ENCODE measurements at regions not wholly inside any gene's neighbourhood (a gene's known extent, or its start where the extent isn't known, plus 50 kb on each side); places are given as distances from the start of the nearest gene placed in this dataset.
"Not testable (repeated sequence)": the region's sequence is repeated elsewhere in the genome, so short reads cannot be mapped to it uniquely, and the experiment has no call there.

DNA sequence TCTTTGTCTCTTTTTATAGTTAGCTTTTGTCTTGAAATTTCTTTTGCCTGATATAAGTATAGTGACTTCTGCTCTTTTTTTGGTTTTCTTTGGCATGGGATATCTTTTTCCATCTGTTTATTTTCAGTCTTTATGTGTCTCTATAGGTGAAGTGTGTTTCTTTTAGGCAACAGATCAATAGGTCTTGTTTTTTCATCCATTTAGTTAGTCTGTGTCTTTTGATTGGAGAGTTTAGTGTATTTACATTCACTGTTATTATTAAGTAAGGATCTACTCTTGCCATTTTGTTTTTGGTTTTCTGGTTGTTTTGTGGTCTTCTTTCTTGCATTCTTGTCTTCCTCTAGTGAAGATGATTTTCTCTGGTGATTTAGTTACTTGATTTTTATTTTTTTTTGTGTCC, 190.2 kb downstream of the CCDC74A start:
- H3K4me3 ChIP-seq; POLR2A ChIA-PET; H3K79me2 ChIP-seq (ENCODE audit: control insufficient read depth, insufficient read depth, low read length); H3K36me3 ChIP-seq (ENCODE audit: control insufficient read depth, insufficient read depth, low read length); DNase-seq (ENCODE audit: extremely low read depth in 1 of 4, low spot score in 3 of 4); CTCF ChIA-PET (ENCODE audit: low intra/inter-chr PET ratio); FAIRE-seq; ATAC-seq; H3K4me2 ChIP-seq (ENCODE audit: insufficient read depth, low read length); H3K27ac ChIP-seq (ENCODE audit: extremely low read depth, low read depth, low read length); H3K27me3 ChIP-seq (ENCODE audit: control insufficient read depth in 2 of 2, insufficient read depth in 2 of 2, low read length in 2 of 2); in situ Hi-C loops (cut with MboI); H3K4me1 ChIP-seq (replicated peaks in 1 of 2; ENCODE audit: control insufficient read depth in 2 of 2, insufficient read depth in 2 of 2, low read length in 2 of 2); H4K20me1 ChIP-seq (replicated peaks; ENCODE audit: control insufficient read depth, insufficient read depth, low read length); intact Hi-C loops (cut with micrococcal nuclease); H2AFZ ChIP-seq (ENCODE audit: low read depth, low read length); H3K9me3 ChIP-seq (replicated peaks; ENCODE audit: control insufficient read depth, insufficient read depth, low read depth, low read length); H3K9me1 ChIP-seq (ENCODE audit: control insufficient read depth, insufficient read depth, low read length); BruUV-seq (replicated peaks); H3K9ac ChIP-seq (ENCODE audit: insufficient read depth in 1 of 2, low read depth in 2 of 2, low read length in 2 of 2): not testable (repeated sequence)
- peak; percentile 91 for TF ChIP-seq ZNF507 (tag; conservative IDR thresholded peaks at IDR 0.05)

GRCh38 chr2:131721163-131721562, 193.5 kb downstream of the CCDC74A start:
- H3K9me3 ChIP-seq (replicated peaks; ENCODE audit: control insufficient read depth, insufficient read depth, low read depth, low read length); H3K9me1 ChIP-seq (ENCODE audit: control insufficient read depth, insufficient read depth, low read length); H3K27ac ChIP-seq (ENCODE audit: extremely low read depth, low read depth, low read length); H3K9ac ChIP-seq (ENCODE audit: insufficient read depth in 1 of 2, low read depth in 2 of 2, low read length in 2 of 2); BruUV-seq (replicated peaks); H2AFZ ChIP-seq (ENCODE audit: low read depth, low read length); H3K79me2 ChIP-seq (ENCODE audit: control insufficient read depth, insufficient read depth, low read length); DNase-seq (ENCODE audit: extremely low read depth in 1 of 4, low spot score in 3 of 4); CTCF ChIA-PET (ENCODE audit: low intra/inter-chr PET ratio); POLR2A ChIA-PET; ATAC-seq; H3K4me3 ChIP-seq; intact Hi-C loops (cut with micrococcal nuclease); H3K4me2 ChIP-seq (ENCODE audit: insufficient read depth, low read length); H3K4me1 ChIP-seq (replicated peaks in 1 of 2; ENCODE audit: control insufficient read depth in 2 of 2, insufficient read depth in 2 of 2, low read length in 2 of 2); in situ Hi-C loops (cut with MboI); H4K20me1 ChIP-seq (replicated peaks; ENCODE audit: control insufficient read depth, insufficient read depth, low read length); H3K36me3 ChIP-seq (ENCODE audit: control insufficient read depth, insufficient read depth, low read length); FAIRE-seq: not testable (repeated sequence)
- 24% methylated on average over 2 of the region's 6 CpGs for WGBS (ENCODE audit: insufficient coverage, low coverage, missing lambda C conversion rate)
- H3K27me3 ChIP-seq (ENCODE audit: control insufficient read depth in 2 of 2, insufficient read depth in 2 of 2, low read length in 2 of 2) = peaks cover 0 to 10% of the 10 kb centered on the region in 2 experiments; a peak in 1 of 5 replicates

GRCh38 chr2:131722256-131722655, 194.6 kb downstream of the CCDC74A start:
- H4K20me1 ChIP-seq (replicated peaks; ENCODE audit: control insufficient read depth, insufficient read depth, low read length); ATAC-seq; H3K9me3 ChIP-seq (replicated peaks; ENCODE audit: control insufficient read depth, insufficient read depth, low read depth, low read length); H3K4me1 ChIP-seq (replicated peaks in 1 of 2; ENCODE audit: control insufficient read depth in 2 of 2, insufficient read depth in 2 of 2, low read length in 2 of 2); H3K27ac ChIP-seq (ENCODE audit: extremely low read depth, low read depth, low read length); DNase-seq (ENCODE audit: extremely low read depth in 1 of 4, low spot score in 3 of 4); FAIRE-seq; POLR2A ChIA-PET; H2AFZ ChIP-seq (ENCODE audit: low read depth, low read length); H3K36me3 ChIP-seq (ENCODE audit: control insufficient read depth, insufficient read depth, low read length); H3K9ac ChIP-seq (ENCODE audit: insufficient read depth in 1 of 2, low read depth in 2 of 2, low read length in 2 of 2); H3K79me2 ChIP-seq (ENCODE audit: control insufficient read depth, insufficient read depth, low read length); H3K4me3 ChIP-seq; H3K4me2 ChIP-seq (ENCODE audit: insufficient read depth, low read length); BruUV-seq (replicated peaks); in situ Hi-C loops (cut with MboI); intact Hi-C loops (cut with micrococcal nuclease); H3K9me1 ChIP-seq (ENCODE audit: control insufficient read depth, insufficient read depth, low read length); CTCF ChIA-PET (ENCODE audit: low intra/inter-chr PET ratio): not testable (repeated sequence)
- H3K27me3 ChIP-seq (ENCODE audit: control insufficient read depth in 2 of 2, insufficient read depth in 2 of 2, low read length in 2 of 2) = peaks cover 0 to 10% of the 10 kb centered on the region in 2 experiments; a peak in 1 of 5 replicates
- 28% methylated on average over 2 of the region's 2 CpGs for WGBS (ENCODE audit: insufficient coverage, low coverage, missing lambda C conversion rate)

Measured in K562 (cell line).